T-helper 1 cell treated with Interleukin-12 subunit alpha and Interleukin-12 subunit beta and Interleukin-4 antibody, amounts not matched to agents 30 μg/mL and 1 μg/mL, for 36 hours (primary cell): ENCODE measurements at regions not wholly inside any gene's neighbourhood (a gene's known extent, or its start where the extent isn't known, plus 50 kb on each side); places are given as distances from the start of the nearest gene placed in this dataset.

Experiments
- H3K27ac Mint-ChIP-seq: one replicate; pipeline ENCODE4 v1.8.0; 2021; ENCODE audit warnings: mild to moderate bottlenecking, mixed read lengths
- H3K27me3 Mint-ChIP-seq: one replicate; pipeline ENCODE4 v1.8.0; 2021; ENCODE audit warnings: low read depth, mixed read lengths
- H3K36me3 Mint-ChIP-seq: one replicate; pipeline ENCODE4 v1.8.0; 2021; ENCODE audit warnings: low read depth, mixed read lengths
- H3K4me1 Mint-ChIP-seq: one replicate; pipeline ENCODE4 v1.8.0; 2021; ENCODE audit warnings: low read depth, mixed read lengths
- H3K4me3 Mint-ChIP-seq: one replicate; pipeline ENCODE4 v1.8.0; 2021; ENCODE audit warnings: mild to moderate bottlenecking, moderate library complexity, mixed read lengths
- H3K9me3 Mint-ChIP-seq: one replicate; pipeline ENCODE4 v1.8.0; 2021; ENCODE audit warnings: mixed read lengths

GRCh38 chr15:36406366-36406765 is 173.1 kb upstream of the CDIN1 start:
- H3K4me1 Mint-ChIP-seq: no peaks in the 10 kb centered on the region
- no peak overlapping the region for H3K4me3 Mint-ChIP-seq
- no peaks in the 10 kb centered on the region for H3K9me3 Mint-ChIP-seq
- no peaks in the 10 kb centered on the region for H3K36me3 Mint-ChIP-seq
- H3K27me3 Mint-ChIP-seq: no peaks in the 10 kb centered on the region
- no peak overlapping the region for H3K27ac Mint-ChIP-seq

GRCh38 chr15:36406911-36407310 is 172.5 kb upstream of the CDIN1 start:
- H3K36me3 Mint-ChIP-seq: no peaks in the 10 kb centered on the region
- H3K9me3 Mint-ChIP-seq: no peaks in the 10 kb centered on the region
- no peak overlapping the region for H3K4me3 Mint-ChIP-seq
- H3K4me1 Mint-ChIP-seq: no peaks in the 10 kb centered on the region
- H3K27ac Mint-ChIP-seq: no peak overlapping the region
- no peaks in the 10 kb centered on the region for H3K27me3 Mint-ChIP-seq

GRCh38 chr15:36407647-36408046 is 171.8 kb upstream of the CDIN1 start:
- no peaks in the 10 kb centered on the region for H3K27me3 Mint-ChIP-seq
- no peak overlapping the region for H3K4me3 Mint-ChIP-seq
- no peaks in the 10 kb centered on the region for H3K36me3 Mint-ChIP-seq
- H3K9me3 Mint-ChIP-seq: no peaks in the 10 kb centered on the region
- no peaks in the 10 kb centered on the region for H3K4me1 Mint-ChIP-seq
- H3K27ac Mint-ChIP-seq: no peak overlapping the region

GRCh38 chr15:36409819-36410218 is 169.6 kb upstream of the CDIN1 start:
- Mint-ChIP-seq H3K4me3 (no peak overlapping the region), H3K4me1 (no peaks in the 10 kb centered on the region), H3K36me3 (no peaks in the 10 kb centered on the region), H3K27me3 (no peaks in the 10 kb centered on the region), H3K9me3 (no peaks in the 10 kb centered on the region), H3K27ac (no peak overlapping the region)

GRCh38 chr15:36414670-36415069 is 164.8 kb upstream of the CDIN1 start:
- H3K9me3 Mint-ChIP-seq: peaks cover 8% of the 10 kb centered on the region
- H3K4me1 Mint-ChIP-seq: no peaks in the 10 kb centered on the region
- no peak overlapping the region for H3K27ac Mint-ChIP-seq
- H3K27me3 Mint-ChIP-seq: no peaks in the 10 kb centered on the region
- no peaks in the 10 kb centered on the region for H3K36me3 Mint-ChIP-seq
- H3K4me3 Mint-ChIP-seq: no peak overlapping the region

- Mint-ChIP-seq H3K36me3 (no peaks in the 10 kb centered on the region), H3K27me3 (no peaks in the 10 kb centered on the region), H3K27ac (no peak overlapping the region), H3K4me3 (no peak overlapping the region), H3K9me3 (peaks cover 8% of the 10 kb centered on the region), H3K4me1 (no peaks in the 10 kb centered on the region)
These were observed 163.8 kb upstream of the CDIN1 start for GRCh38 chr15:36415643-36416042.

GRCh38 chr15:36422631-36423030 is 156.8 kb upstream of the CDIN1 start:
- no peak overlapping the region for H3K27ac Mint-ChIP-seq
- H3K4me1 Mint-ChIP-seq: no peaks in the 10 kb centered on the region
- no peaks in the 10 kb centered on the region for H3K36me3 Mint-ChIP-seq
- peaks cover 8% of the 10 kb centered on the region for H3K9me3 Mint-ChIP-seq
- H3K4me3 Mint-ChIP-seq: no peak overlapping the region
- no peaks in the 10 kb centered on the region for H3K27me3 Mint-ChIP-seq

- Mint-ChIP-seq H3K4me1 (no peaks in the 10 kb centered on the region), H3K27ac (no peak overlapping the region), H3K27me3 (no peaks in the 10 kb centered on the region), H3K9me3 (no peaks in the 10 kb centered on the region), H3K4me3 (no peak overlapping the region), H3K36me3 (no peaks in the 10 kb centered on the region)
These were observed 152.7 kb upstream of the CDIN1 start for GRCh38 chr15:36426691-36427090.

- H3K36me3 Mint-ChIP-seq: no peaks in the 10 kb centered on the region
- no peaks in the 10 kb centered on the region for H3K27me3 Mint-ChIP-seq
- H3K9me3 Mint-ChIP-seq: no peaks in the 10 kb centered on the region
- no peaks in the 10 kb centered on the region for H3K4me1 Mint-ChIP-seq
- H3K27ac Mint-ChIP-seq: no peak overlapping the region
- H3K4me3 Mint-ChIP-seq: no peak overlapping the region
These were observed 151.2 kb upstream of the CDIN1 start for GRCh38 chr15:36428102-36428845.

GRCh38 chr15:36429707-36430106 is 149.7 kb upstream of the CDIN1 start:
- H3K4me1 Mint-ChIP-seq: no peaks in the 10 kb centered on the region
- H3K9me3 Mint-ChIP-seq: no peaks in the 10 kb centered on the region
- H3K27me3 Mint-ChIP-seq: no peaks in the 10 kb centered on the region
- H3K36me3 Mint-ChIP-seq: no peaks in the 10 kb centered on the region
- no peak overlapping the region for H3K27ac Mint-ChIP-seq
- H3K4me3 Mint-ChIP-seq: no peak overlapping the region

GRCh38 chr15:36430280-36430679 is 149.1 kb upstream of the CDIN1 start:
- H3K4me1 Mint-ChIP-seq: no peaks in the 10 kb centered on the region
- H3K9me3 Mint-ChIP-seq: no peaks in the 10 kb centered on the region
- H3K4me3 Mint-ChIP-seq: no peak overlapping the region
- no peaks in the 10 kb centered on the region for H3K27me3 Mint-ChIP-seq
- H3K27ac Mint-ChIP-seq: no peak overlapping the region
- H3K36me3 Mint-ChIP-seq: no peaks in the 10 kb centered on the region

GRCh38 chr15:36430726-36431265 is 148.6 kb upstream of the CDIN1 start:
- H3K4me3 Mint-ChIP-seq: no peak overlapping the region
- no peaks in the 10 kb centered on the region for H3K36me3 Mint-ChIP-seq
- no peaks in the 10 kb centered on the region for H3K4me1 Mint-ChIP-seq
- H3K9me3 Mint-ChIP-seq: no peaks in the 10 kb centered on the region
- H3K27me3 Mint-ChIP-seq: no peaks in the 10 kb centered on the region
- H3K27ac Mint-ChIP-seq: no peak overlapping the region

- H3K36me3 Mint-ChIP-seq: no peaks in the 10 kb centered on the region
- H3K9me3 Mint-ChIP-seq: no peaks in the 10 kb centered on the region
- no peaks in the 10 kb centered on the region for H3K4me1 Mint-ChIP-seq
- H3K27ac Mint-ChIP-seq: no peak overlapping the region
- H3K27me3 Mint-ChIP-seq: no peaks in the 10 kb centered on the region
- H3K4me3 Mint-ChIP-seq: no peak overlapping the region
These were observed 147.3 kb upstream of the CDIN1 start for GRCh38 chr15:36432161-36432560.

GRCh38 chr15:36434177-36434576 is 145.2 kb upstream of the CDIN1 start:
- no peak overlapping the region for H3K4me3 Mint-ChIP-seq
- no peak overlapping the region for H3K27ac Mint-ChIP-seq
- no peaks in the 10 kb centered on the region for H3K4me1 Mint-ChIP-seq
- no peaks in the 10 kb centered on the region for H3K27me3 Mint-ChIP-seq
- H3K9me3 Mint-ChIP-seq: no peaks in the 10 kb centered on the region
- H3K36me3 Mint-ChIP-seq: no peaks in the 10 kb centered on the region

GRCh38 chr15:36438499-36438898 is 140.9 kb upstream of the CDIN1 start:
- Mint-ChIP-seq H3K27me3 (peaks cover 2% of the 10 kb centered on the region), H3K9me3 (no peaks in the 10 kb centered on the region), H3K27ac (no peak overlapping the region), H3K4me1 (no peaks in the 10 kb centered on the region), H3K36me3 (no peaks in the 10 kb centered on the region), H3K4me3 (no peak overlapping the region)
